Suprapubic skin (tissue), 3 donors: ENCODE measurements at regions not wholly inside any gene's neighbourhood (a gene's known extent, or its start where the extent isn't known, plus 50 kb on each side); places are given as distances from the start of the nearest gene placed in this dataset.

ENCODE experiments used
- CTCF ChIP-seq, 2 donors: fragments of 200-600 bp in 1 of 2; fragments of 450-650 bp in 1 of 2; sonication (generic) in 1 of 2; IDR thresholded peaks; one replicate each; pipeline ENCODE4 v1.5.1; 2016 to 2019; ENCODE audit warnings: antibody characterized with exemption in 2 of 2, mild to moderate bottlenecking in 1 of 2, moderate library complexity in 1 of 2
- POLR2A ChIP-seq, 2 donors: fragments of 450-650 bp; IDR thresholded peaks; one replicate each; pipeline ENCODE4 v1.6.1; 2017; ENCODE audit warnings: antibody characterized with exemption in 2 of 2, mild to moderate bottlenecking in 2 of 2, moderate library complexity in 2 of 2

- TF ChIP-seq CTCF (IDR thresholded peaks at IDR 0.05) = no peak
- TF ChIP-seq POLR2A (IDR thresholded peaks at IDR 0.05) = no peak
Observed at GRCh38 chr20:48293671-48294070, 508.4 kb upstream of the SULF2 start.
